ENCODE measurements at regions not wholly inside any gene's neighbourhood (a gene's known extent, or its start where the extent isn't known, plus 50 kb on each side); places are given as distances from the start of the nearest gene placed in this dataset.

- TF ChIP-seq CTCF (conservative IDR thresholded peaks at IDR 0.05) = no peak
- no peak for TF ChIP-seq ZFX (IDR thresholded peaks at IDR 0.05)
- H3K27ac ChIP-seq = no peak overlapping the region
These were observed 318.3 kb upstream of the PTGER4 start for GRCh38 chr5:40361378-40361777.

GRCh38 chr5:40360685-40361084 is 319.0 kb upstream of the PTGER4 start:
- H3K27ac ChIP-seq = no peak overlapping the region
- no peak for TF ChIP-seq CTCF (conservative IDR thresholded peaks at IDR 0.05)
- TF ChIP-seq ZFX (IDR thresholded peaks at IDR 0.05) = no peak

- no peak for TF ChIP-seq CTCF (conservative IDR thresholded peaks at IDR 0.05)
- TF ChIP-seq ZFX (IDR thresholded peaks at IDR 0.05) = no peak
These were observed 319.9 kb upstream of the PTGER4 start for GRCh38 chr5:40359832-40360231.

GRCh38 chr5:40359093-40359492 is 320.6 kb upstream of the PTGER4 start:
- no peak overlapping the region for H3K27ac ChIP-seq
- TF ChIP-seq ZFX (IDR thresholded peaks at IDR 0.05) (no peak), CTCF (conservative IDR thresholded peaks at IDR 0.05) (no peak)

More at GRCh38 chr5:40359832-40360231, 319.9 kb upstream of the PTGER4 start:
- H3K27ac ChIP-seq = no peak overlapping the region

- H3K27ac ChIP-seq = no peak overlapping the region
- no peak for TF ChIP-seq CTCF (conservative IDR thresholded peaks at IDR 0.05)
- no peak for TF ChIP-seq ZFX (IDR thresholded peaks at IDR 0.05)
These were observed 323.5 kb upstream of the PTGER4 start for GRCh38 chr5:40356248-40356647.

- TF ChIP-seq CTCF (conservative IDR thresholded peaks at IDR 0.05) (no peak), ZFX (IDR thresholded peaks at IDR 0.05) (no peak)
These were observed 323.9 kb upstream of the PTGER4 start for GRCh38 chr5:40355846-40356245.

GRCh38 chr5:40355181-40355580 is 324.5 kb upstream of the PTGER4 start:
- no peak overlapping the region for H3K27ac ChIP-seq
- TF ChIP-seq ZFX (IDR thresholded peaks at IDR 0.05) (no peak), CTCF (conservative IDR thresholded peaks at IDR 0.05) (no peak)

More at GRCh38 chr5:40355846-40356245, 323.9 kb upstream of the PTGER4 start:
- H3K27ac ChIP-seq = no peak overlapping the region
